Activated naive CD8-positive, alpha-beta T cell treated with anti-CD3 and anti-CD28 coated beads, Interleukin-2, amount 50 U/mL, for 24 hours (primary cell): ENCODE measurements at regions not wholly inside any gene's neighbourhood (a gene's known extent, or its start where the extent isn't known, plus 50 kb on each side); places are given as distances from the start of the nearest gene placed in this dataset.
"Not testable (repeated sequence)": the region's sequence is repeated elsewhere in the genome, so short reads cannot be mapped to it uniquely, and the experiment has no call there.

Source experiments
- ATAC-seq: fragments of 150-1000 bp; cut with Tn5 transposase; one replicate; pipeline ENCODE4 v1.10.0; 2021
- DNase-seq: peaks from one replicate; pipeline ENCODE4 v3.0.0; 2021
- H3K27ac Mint-ChIP-seq: one replicate; pipeline ENCODE4 v1.8.0; 2021; ENCODE audit warnings: mild to moderate bottlenecking, mixed read lengths
- H3K27me3 Mint-ChIP-seq: one replicate; pipeline ENCODE4 v1.8.0; 2021; ENCODE audit warnings: mixed read lengths
- H3K36me3 Mint-ChIP-seq: one replicate; pipeline ENCODE4 v1.8.0; 2021; ENCODE audit warnings: low read depth, mixed read lengths
- H3K4me1 Mint-ChIP-seq: one replicate; pipeline ENCODE4 v1.8.0; 2021; ENCODE audit warnings: mixed read lengths
- H3K4me3 Mint-ChIP-seq: one replicate; pipeline ENCODE4 v1.8.0; 2021; ENCODE audit warnings: mild to moderate bottlenecking, moderate library complexity, mixed read lengths
- H3K9me3 Mint-ChIP-seq: one replicate; pipeline ENCODE4 v1.8.0; 2021; ENCODE audit warnings: mixed read lengths

DNA sequence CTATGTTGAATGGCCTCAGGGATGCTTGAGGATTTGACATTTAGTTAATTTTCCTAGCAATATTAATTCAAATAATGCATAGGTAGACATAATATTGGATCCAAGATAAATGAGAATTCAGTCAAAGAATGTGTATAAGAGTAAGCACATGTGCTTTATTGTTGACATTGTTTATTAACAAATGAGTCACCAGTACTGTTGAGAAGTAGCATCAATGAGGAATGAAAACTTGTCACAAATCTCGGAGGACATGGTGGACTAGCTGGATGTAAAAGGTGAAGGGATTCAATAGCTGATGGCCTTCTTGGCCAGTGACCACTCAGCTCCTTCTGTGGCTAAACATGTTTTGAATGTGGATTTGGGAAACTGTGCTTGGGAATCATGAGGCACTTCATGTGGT is 1137.0 kb downstream of the HACE1 start:
- H3K36me3 Mint-ChIP-seq, result no peaks in the 10 kb centered on the region
- no peaks in the 10 kb centered on the region for H3K4me1 Mint-ChIP-seq
- DNase-seq (no peak), ATAC-seq (no peak)
- no peak overlapping the region for H3K4me3 Mint-ChIP-seq
- H3K27me3 Mint-ChIP-seq, result no peaks in the 10 kb centered on the region
- H3K27ac Mint-ChIP-seq, result no peak overlapping the region
- H3K9me3 Mint-ChIP-seq, result peaks cover 4% of the 10 kb centered on the region

DNA sequence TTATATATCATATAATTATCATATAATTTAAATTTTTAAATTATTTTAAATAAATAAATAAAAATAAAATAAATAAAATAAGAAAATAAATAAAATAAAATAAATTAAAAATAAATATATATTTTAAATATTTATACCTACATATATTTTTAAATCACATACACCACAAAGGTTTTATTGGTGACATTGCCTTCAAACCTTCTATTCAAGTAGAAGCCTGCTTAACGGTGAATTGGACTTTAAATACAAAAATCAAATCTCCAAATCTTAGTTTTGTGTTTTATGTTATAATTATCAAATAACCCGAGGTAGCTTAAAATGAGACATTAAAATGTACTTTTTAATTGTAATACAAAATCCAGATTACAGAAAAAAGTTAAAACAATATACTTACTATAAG is 1137.8 kb downstream of the HACE1 start:
- DNase-seq (no peak), ATAC-seq (no peak)
- no peaks in the 10 kb centered on the region for H3K36me3 Mint-ChIP-seq
- no peak overlapping the region for H3K27ac Mint-ChIP-seq
- peaks cover 4% of the 10 kb centered on the region for H3K9me3 Mint-ChIP-seq
- H3K4me3 Mint-ChIP-seq, result no peak overlapping the region
- no peaks in the 10 kb centered on the region for H3K4me1 Mint-ChIP-seq
- no peaks in the 10 kb centered on the region for H3K27me3 Mint-ChIP-seq

DNA sequence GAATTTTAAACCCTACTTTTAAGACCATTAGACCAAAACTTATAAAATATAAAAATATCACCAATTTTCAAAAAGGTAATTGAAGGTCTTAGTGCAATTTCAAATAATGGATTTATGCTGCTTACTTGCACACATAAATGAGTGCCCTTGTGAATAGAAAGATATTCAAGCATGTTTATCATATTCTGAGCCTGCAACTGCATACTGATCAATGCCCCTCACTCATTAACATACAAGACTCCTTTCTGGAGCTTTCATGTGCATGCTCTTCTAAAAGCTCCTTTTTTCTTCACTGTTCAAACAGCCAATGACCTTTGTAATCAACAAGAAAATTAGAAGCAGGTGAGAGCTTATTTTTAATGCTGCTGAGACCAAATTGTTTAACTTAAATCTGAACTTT is 1139.3 kb downstream of the HACE1 start:
- no peaks in the 10 kb centered on the region for H3K27me3 Mint-ChIP-seq
- no peaks in the 10 kb centered on the region for H3K4me1 Mint-ChIP-seq

DNA sequence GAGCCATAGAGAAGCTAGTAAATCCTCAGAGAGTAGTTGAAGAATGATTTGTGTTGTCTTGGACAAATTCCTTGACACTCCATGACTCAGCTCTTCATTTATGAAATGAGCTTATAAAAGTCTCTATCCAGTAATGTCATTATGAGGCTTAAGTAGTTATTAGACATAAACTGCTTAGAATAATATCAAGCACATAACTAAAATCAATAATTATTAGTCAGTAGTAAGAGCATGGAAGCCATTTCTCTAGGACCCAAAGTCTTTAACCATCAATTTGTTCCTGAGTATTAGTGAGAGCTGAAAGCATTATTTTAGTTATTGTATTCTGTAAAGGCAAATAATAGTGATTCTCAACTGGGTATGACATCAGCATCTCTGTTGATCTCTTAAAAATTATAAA is 1140.2 kb downstream of the HACE1 start:
- DNase-seq, result no peak
- Mint-ChIP-seq H3K27me3 (no peaks in the 10 kb centered on the region), H3K4me3 (no peak overlapping the region), H3K4me1 (no peaks in the 10 kb centered on the region), H3K36me3 (no peaks in the 10 kb centered on the region), H3K9me3 (peaks cover 4% of the 10 kb centered on the region), H3K27ac (no peak overlapping the region)
- ATAC-seq, result no peak

More for the DNA sequence above, 1139.3 kb downstream of the HACE1 start:
- ATAC-seq (no peak), DNase-seq (no peak)
- Mint-ChIP-seq H3K4me3 (no peak overlapping the region), H3K9me3 (peaks cover 4% of the 10 kb centered on the region), H3K36me3 (no peaks in the 10 kb centered on the region), H3K27ac (no peak overlapping the region)

DNA sequence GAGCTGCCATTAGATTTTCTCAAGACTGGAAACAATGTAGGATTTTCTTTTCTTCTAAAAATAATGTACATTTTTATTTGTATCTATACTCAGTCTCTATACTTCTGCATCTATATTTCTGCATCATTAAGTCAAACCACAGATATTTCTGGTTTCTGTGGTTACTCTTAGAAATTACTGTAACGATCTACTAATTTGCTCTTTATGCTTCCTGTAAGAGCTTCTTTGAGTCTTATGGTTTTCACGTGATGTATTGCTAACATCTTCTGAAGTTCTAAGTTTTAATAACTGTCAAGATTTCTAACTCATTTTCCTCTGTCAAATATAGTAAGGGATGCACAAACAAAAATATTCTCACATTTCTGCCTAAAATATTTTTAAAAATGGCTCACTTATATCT is 1144.5 kb downstream of the HACE1 start:
- no peak for ATAC-seq
- Mint-ChIP-seq H3K27ac (no peak overlapping the region), H3K36me3 (no peaks in the 10 kb centered on the region), H3K27me3 (no peaks in the 10 kb centered on the region), H3K4me1 (no peaks in the 10 kb centered on the region), H3K4me3 (no peak overlapping the region), H3K9me3 (peaks cover 4% of the 10 kb centered on the region)
- no peak for DNase-seq

DNA sequence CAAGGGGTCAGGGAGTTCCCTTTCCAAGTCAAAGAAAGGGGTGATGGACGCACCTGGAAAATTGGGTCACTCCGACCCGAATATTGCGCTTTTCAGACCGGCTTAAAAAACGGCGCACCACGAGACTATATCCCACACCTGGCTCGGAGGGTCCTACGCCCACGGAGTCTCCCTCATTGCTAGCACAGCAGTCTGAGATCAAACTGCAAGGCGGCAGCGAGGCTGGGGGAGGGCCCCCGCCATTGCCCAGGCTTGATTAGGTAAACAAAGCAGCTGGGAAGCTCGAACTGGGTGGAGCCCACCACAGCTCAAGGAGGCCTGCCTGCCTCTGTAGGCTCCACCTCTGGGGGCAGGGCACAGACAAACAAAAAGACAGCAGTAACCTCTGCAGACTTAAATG is 1150.5 kb downstream of the HACE1 start:
- H3K4me3 Mint-ChIP-seq, H3K9me3 Mint-ChIP-seq, H3K36me3 Mint-ChIP-seq, DNase-seq, H3K4me1 Mint-ChIP-seq, H3K27ac Mint-ChIP-seq, H3K27me3 Mint-ChIP-seq, ATAC-seq: not testable (repeated sequence)

DNA sequence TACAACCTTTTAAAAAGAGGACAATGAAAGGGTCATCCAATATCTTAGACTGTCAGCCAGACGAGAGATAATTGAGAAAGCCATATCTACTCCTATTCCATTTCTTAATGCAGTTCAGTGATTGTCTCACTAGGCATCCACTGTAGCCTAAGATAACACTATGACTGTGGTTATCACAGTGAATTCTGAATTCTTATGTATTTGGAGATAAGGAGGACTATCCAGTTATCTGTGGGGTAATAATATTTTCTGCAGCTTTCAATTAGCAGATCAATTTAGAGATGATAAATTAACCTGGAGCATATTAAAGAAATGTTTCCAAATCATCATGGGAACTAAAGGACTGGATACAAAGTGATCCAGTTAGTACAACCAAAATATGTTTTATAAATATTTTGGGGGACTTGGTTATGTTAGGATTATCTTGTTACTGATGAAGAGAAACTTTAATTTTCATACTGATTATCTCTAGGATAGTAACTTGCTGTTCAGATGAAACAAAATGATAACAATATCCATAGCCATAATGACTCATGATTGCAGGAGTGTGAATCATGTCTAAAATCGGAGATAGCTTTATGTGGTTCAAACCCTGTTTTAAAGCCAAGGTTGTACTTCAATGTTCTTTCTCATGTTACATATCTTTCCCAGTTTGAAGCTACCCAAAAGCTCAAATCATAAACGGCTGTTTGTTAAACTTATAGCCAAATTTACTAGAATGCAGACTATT is 1152.0 kb downstream of the HACE1 start:
- Mint-ChIP-seq H3K36me3 (no peaks in the 10 kb centered on the region), H3K9me3 (no peaks in the 10 kb centered on the region), H3K4me3 (no peak overlapping the region), H3K27ac (no peak overlapping the region), H3K27me3 (no peaks in the 10 kb centered on the region), H3K4me1 (no peaks in the 10 kb centered on the region)
- DNase-seq (no peak), ATAC-seq (no peak)

DNA sequence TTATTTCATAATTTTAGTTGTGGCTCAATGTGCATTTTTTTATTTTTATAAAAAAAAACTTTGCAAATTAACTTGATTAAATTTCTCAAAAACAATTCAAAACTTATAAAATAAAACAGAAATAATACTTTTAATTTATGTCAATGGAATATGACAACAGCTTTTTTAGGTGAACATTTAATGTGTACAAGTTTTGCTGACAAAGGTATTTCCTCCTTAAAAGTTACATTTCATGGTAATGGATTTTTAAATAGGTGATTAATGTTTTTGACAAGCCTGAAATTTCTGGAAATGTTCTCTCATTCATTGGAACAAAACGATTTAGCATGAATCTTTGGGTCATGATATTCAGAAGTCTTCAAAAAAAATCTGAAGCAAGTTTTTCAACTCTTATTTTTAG is 1160.0 kb downstream of the HACE1 start:
- ATAC-seq (no peak), DNase-seq (no peak)
- Mint-ChIP-seq H3K27ac (no peak overlapping the region), H3K4me3 (no peak overlapping the region), H3K27me3 (no peaks in the 10 kb centered on the region), H3K4me1 (no peaks in the 10 kb centered on the region), H3K9me3 (no peaks in the 10 kb centered on the region), H3K36me3 (no peaks in the 10 kb centered on the region)

DNA sequence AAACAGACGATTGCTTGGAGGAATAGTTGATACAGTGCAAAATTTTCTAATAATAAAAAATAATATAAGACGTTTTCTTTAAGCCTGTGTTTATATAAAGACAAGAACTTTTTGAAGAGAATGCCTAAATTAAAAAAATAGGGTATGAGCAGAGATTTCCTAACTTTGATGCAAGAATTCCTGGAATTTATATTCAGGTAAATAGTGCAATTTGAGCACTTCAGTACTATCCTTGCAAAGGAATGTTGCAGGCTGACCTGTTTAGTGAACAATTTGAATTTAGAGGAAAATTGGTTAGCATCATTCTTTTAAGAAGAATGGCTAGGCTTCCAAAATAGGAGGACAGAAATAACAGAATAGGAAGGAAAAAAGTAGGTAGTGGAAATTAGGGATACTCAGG is 1172.3 kb downstream of the HACE1 start:
- Mint-ChIP-seq H3K4me1 (no peaks in the 10 kb centered on the region), H3K4me3 (no peak overlapping the region), H3K9me3 (no peaks in the 10 kb centered on the region), H3K27ac (no peak overlapping the region), H3K36me3 (no peaks in the 10 kb centered on the region), H3K27me3 (peaks cover 2% of the 10 kb centered on the region)
- DNase-seq (no peak), ATAC-seq (no peak)

DNA sequence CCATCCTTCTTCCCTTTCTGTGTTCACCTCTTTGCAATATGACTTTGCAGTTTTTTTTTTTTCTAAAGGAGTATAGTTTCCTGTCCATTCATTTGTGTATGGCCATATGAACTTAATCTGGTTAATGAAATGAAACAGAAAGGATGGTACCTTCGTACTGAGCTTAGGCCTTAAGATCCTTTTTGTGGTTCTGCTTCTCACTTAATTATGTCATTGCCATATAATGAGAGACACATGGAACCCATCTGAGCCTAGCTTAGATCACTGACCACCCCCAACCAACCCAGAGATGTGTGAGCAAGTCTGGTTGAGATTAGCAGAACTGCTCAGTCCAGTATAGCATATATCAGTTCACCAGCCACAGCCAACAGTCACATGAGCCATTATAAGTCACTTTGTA is 1179.6 kb downstream of the HACE1 start:
- H3K27me3 Mint-ChIP-seq, result no peaks in the 10 kb centered on the region
- no peaks in the 10 kb centered on the region for H3K36me3 Mint-ChIP-seq
- no peak overlapping the region for H3K4me3 Mint-ChIP-seq
- DNase-seq, result no peak
- peaks cover 2% of the 10 kb centered on the region for H3K4me1 Mint-ChIP-seq
- no peak for ATAC-seq
- H3K27ac Mint-ChIP-seq, result no peak overlapping the region
- H3K9me3 Mint-ChIP-seq, result no peaks in the 10 kb centered on the region

DNA sequence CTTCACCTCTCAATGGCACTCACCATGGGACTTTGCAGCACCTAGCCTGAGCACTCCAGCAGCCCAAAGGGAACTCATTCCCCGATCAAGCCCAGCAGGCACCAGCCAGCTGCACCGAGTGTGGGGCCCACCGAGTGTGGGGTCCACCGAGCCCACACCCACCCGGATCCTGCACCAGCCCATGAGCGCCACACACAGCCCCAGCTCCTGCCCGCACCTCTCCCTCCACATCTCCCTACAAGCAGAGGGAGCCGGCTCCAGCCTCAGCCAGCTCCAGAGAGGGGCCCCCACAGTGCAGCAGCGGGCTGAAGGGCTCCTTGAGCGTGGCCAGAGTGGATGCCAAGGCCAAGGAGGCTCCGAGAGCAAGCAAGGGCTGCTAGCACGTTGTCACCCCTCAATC is 1182.4 kb downstream of the HACE1 start:
- no peak for ATAC-seq
- Mint-ChIP-seq H3K27me3 (no peaks in the 10 kb centered on the region), H3K9me3 (no peaks in the 10 kb centered on the region), H3K4me1 (peaks cover 2% of the 10 kb centered on the region), H3K27ac (no peak overlapping the region), H3K4me3 (no peak overlapping the region), H3K36me3 (no peaks in the 10 kb centered on the region)
- DNase-seq, result no peak

DNA sequence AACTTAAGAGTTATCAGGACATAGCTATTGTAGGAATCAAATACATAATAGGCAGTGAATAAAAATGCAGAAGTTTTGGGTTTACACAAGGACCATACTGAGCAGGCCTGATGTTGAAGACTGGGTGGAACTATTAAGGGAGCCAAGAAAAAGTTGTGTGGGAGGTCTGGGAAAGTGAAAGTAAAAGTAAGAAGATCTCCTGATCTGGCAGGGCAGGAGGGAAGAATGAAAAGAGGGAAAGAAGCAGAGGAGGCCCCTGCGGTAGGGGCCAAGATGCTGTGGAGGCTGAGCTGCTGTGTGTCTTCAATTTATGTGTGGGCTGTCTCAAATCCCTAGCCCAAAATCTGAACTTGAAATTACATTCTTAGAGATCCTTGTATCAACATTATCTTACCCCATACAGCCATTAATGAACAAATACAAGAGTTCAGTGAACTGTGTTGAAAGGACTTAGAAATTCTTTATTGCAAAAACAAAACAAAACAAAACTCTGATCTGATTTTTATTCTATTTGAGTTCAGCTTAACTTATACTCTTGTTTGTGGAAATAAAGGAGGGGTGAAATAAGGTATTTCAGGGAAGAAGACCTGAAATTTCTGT is 1183.8 kb downstream of the HACE1 start:
- no peaks in the 10 kb centered on the region for H3K27me3 Mint-ChIP-seq
- no peaks in the 10 kb centered on the region for H3K9me3 Mint-ChIP-seq
- H3K4me3 Mint-ChIP-seq, result no peak overlapping the region
- peaks cover 2% of the 10 kb centered on the region for H3K4me1 Mint-ChIP-seq
- H3K36me3 Mint-ChIP-seq, result no peaks in the 10 kb centered on the region
- ATAC-seq (no peak), DNase-seq (no peak)
- no peak overlapping the region for H3K27ac Mint-ChIP-seq

DNA sequence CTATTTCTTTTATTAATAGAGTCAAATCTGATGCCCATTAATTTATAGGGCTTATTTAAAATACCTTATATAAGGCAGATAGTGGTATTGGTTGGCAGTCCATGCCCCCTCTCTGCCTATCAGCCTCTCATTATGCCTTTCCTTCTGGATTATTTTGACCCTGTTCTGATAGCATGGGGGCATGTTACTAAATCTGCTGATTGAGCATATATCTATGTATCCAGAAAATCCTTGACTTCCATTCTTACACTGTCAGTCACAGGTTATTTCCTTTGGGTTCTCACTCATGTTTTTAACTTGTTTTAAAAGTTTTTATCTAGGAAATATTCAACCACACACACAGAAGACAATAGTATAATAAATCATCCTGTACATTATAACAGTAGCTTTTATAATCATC is 1184.9 kb downstream of the HACE1 start:
- no peaks in the 10 kb centered on the region for H3K9me3 Mint-ChIP-seq
- no peak for ATAC-seq
- H3K27me3 Mint-ChIP-seq, result no peaks in the 10 kb centered on the region
- no peaks in the 10 kb centered on the region for H3K36me3 Mint-ChIP-seq
- H3K4me3 Mint-ChIP-seq, result no peak overlapping the region
- peaks cover 2% of the 10 kb centered on the region for H3K4me1 Mint-ChIP-seq
- DNase-seq, result no peak
- no peak overlapping the region for H3K27ac Mint-ChIP-seq

DNA sequence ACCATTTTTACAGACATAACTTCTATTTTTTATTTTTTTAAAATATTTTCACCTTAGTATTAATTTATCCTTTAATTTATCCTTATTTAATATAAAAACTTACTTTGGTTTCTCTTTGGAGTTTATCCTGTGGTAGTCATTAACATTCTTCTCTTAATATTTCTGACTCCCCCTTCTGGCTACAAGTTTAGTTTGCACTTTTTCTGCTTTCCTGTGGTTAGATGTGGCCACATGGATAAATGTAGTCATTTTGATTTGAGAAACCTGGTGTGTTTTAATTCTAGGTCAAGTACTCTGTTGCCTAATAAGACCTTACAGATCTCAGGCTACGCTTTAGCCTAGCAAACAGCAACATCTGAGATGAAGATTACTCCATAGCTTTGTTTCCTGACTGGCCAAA is 1187.5 kb downstream of the HACE1 start:
- H3K27ac Mint-ChIP-seq, result no peak overlapping the region
- no peaks in the 10 kb centered on the region for H3K9me3 Mint-ChIP-seq
- H3K4me1 Mint-ChIP-seq, result peaks cover 2% of the 10 kb centered on the region
- H3K36me3 Mint-ChIP-seq, result no peaks in the 10 kb centered on the region
- no peak for DNase-seq
- H3K27me3 Mint-ChIP-seq, result no peaks in the 10 kb centered on the region
- no peak for ATAC-seq
- H3K4me3 Mint-ChIP-seq, result no peak overlapping the region

DNA sequence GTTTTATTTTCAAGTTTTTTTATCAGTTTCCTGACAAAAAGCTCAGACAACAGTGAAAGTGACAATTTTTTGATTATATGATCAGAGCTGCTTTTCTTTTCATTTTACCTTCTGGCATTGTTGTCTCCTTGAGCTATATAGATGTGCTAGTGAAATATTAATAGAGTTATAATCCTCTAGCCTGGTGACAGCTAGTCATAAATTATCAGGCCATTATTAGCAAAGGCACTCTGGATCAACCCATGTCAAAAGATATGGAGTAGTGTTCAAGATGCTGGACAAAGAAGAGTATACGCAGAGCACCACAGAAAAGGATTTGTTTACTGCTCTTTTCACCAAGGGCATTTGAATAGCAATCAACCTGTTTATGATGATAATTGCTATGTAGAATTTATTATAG is 1230.1 kb downstream of the HACE1 start:
- no peaks in the 10 kb centered on the region for H3K9me3 Mint-ChIP-seq
- H3K4me3 Mint-ChIP-seq, result no peak overlapping the region
- ATAC-seq (no peak), DNase-seq (no peak)
- no peaks in the 10 kb centered on the region for H3K36me3 Mint-ChIP-seq
- H3K27me3 Mint-ChIP-seq, result no peaks in the 10 kb centered on the region
- no peak overlapping the region for H3K27ac Mint-ChIP-seq
- H3K4me1 Mint-ChIP-seq, result no peaks in the 10 kb centered on the region

DNA sequence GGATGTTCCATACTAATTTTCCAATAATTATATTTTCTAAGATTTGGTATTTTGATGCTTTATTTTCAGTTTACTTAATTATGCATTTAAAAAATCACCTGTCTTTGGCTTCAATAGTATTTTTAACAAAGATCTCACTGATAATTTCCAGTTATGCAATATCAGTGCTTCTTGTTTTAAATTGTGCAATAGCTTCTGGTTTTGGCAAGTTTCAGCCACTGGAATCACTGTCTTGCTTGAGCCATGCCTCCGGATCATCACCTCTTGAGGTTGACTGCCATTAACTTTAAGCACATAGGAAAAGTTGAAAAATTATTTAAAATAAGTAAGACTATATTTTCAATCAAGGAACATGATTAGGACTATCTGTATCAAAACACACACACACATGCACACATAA is 1242.1 kb downstream of the HACE1 start:
- Mint-ChIP-seq H3K36me3 (no peaks in the 10 kb centered on the region), H3K4me3 (no peak overlapping the region), H3K27ac (no peak overlapping the region), H3K27me3 (no peaks in the 10 kb centered on the region), H3K9me3 (peaks cover 11% of the 10 kb centered on the region), H3K4me1 (no peaks in the 10 kb centered on the region)
- ATAC-seq (no peak), DNase-seq (no peak)
